ENCODE measurements at regions not wholly inside any gene's neighbourhood (a gene's known extent, or its start where the extent isn't known, plus 50 kb on each side); places are given as distances from the start of the nearest gene placed in this dataset.

- no peaks in the 10 kb centered on the region for H3K36me3 ChIP-seq (ENCODE audit: low read length)
- TF ChIP-seq EZH2phosphoT487 (conservative IDR thresholded peaks at IDR 0.05; ENCODE audit: low read length): no peak
- no peak for TF ChIP-seq CTCF (IDR thresholded peaks at IDR 0.05; ENCODE audit: insufficient read depth, low read length, poor library complexity, severe bottlenecking)
- no peaks in the 10 kb centered on the region for H4K20me1 ChIP-seq (ENCODE audit: low read depth, low read length)
- H3K4me3 ChIP-seq (ENCODE audit: insufficient read depth, low read length, poor library complexity, severe bottlenecking): no peak overlapping the region
- no peaks in the 10 kb centered on the region for H3K27me3 ChIP-seq (ENCODE audit: low read length)
- H3K9me3 ChIP-seq (ENCODE audit: insufficient read depth, low read length): no peaks in the 10 kb centered on the region
- H3K79me2 ChIP-seq (ENCODE audit: insufficient read depth, low read length): no peaks in the 10 kb centered on the region
- H3K9me2 ChIP-seq (replicated peaks; ENCODE audit: insufficient read depth, low read length): no peaks in the 10 kb centered on the region
- H2AFZ ChIP-seq (ENCODE audit: low read depth, low read length, severe bottlenecking): no peak overlapping the region
- H3K4me2 ChIP-seq (ENCODE audit: low read depth, low read length, poor library complexity, severe bottlenecking): no peak overlapping the region
- no peak overlapping the region for H3K9ac ChIP-seq (ENCODE audit: low read length)
- no peak overlapping the region for H3K27ac ChIP-seq (ENCODE audit: low read depth, low read length)
- no peaks in the 10 kb centered on the region for H3F3A ChIP-seq (ENCODE audit: insufficient read depth)
Measured at GRCh38 chr1:177883581-177883980, 86.3 kb downstream of the SEC16B start.

- Histone ChIP-seq H4K20me1 (ENCODE audit: low read depth, low read length) (no peaks in the 10 kb centered on the region), H3K4me3 (ENCODE audit: insufficient read depth, low read length, poor library complexity, severe bottlenecking) (no peak overlapping the region), H3K27me3 (ENCODE audit: low read length) (no peaks in the 10 kb centered on the region), H3K9me2 (replicated peaks; ENCODE audit: insufficient read depth, low read length) (no peaks in the 10 kb centered on the region), H3K36me3 (ENCODE audit: low read length) (no peaks in the 10 kb centered on the region), H2AFZ (ENCODE audit: low read depth, low read length, severe bottlenecking) (no peak overlapping the region), H3K27ac (ENCODE audit: low read depth, low read length) (no peak overlapping the region), H3K9ac (ENCODE audit: low read length) (no peak overlapping the region), H3K4me2 (ENCODE audit: low read depth, low read length, poor library complexity, severe bottlenecking) (no peak overlapping the region), H3K79me2 (ENCODE audit: insufficient read depth, low read length) (no peaks in the 10 kb centered on the region), H3K9me3 (ENCODE audit: insufficient read depth, low read length) (no peaks in the 10 kb centered on the region), H3F3A (ENCODE audit: insufficient read depth) (no peaks in the 10 kb centered on the region)
- TF ChIP-seq CTCF (IDR thresholded peaks at IDR 0.05; ENCODE audit: insufficient read depth, low read length, poor library complexity, severe bottlenecking): no peak
- TF ChIP-seq EZH2phosphoT487 (conservative IDR thresholded peaks at IDR 0.05; ENCODE audit: low read length): no peak
Measured at GRCh38 chr1:177880339-177880891, 89.4 kb downstream of the SEC16B start.

GRCh38 chr1:177877086-177877485, 92.8 kb downstream of the SEC16B start:
- Histone ChIP-seq H3K9ac (ENCODE audit: low read length) (no peak overlapping the region), H3K4me3 (ENCODE audit: insufficient read depth, low read length, poor library complexity, severe bottlenecking) (no peak overlapping the region), H2AFZ (ENCODE audit: low read depth, low read length, severe bottlenecking) (no peak overlapping the region), H4K20me1 (ENCODE audit: low read depth, low read length) (no peaks in the 10 kb centered on the region), H3K36me3 (ENCODE audit: low read length) (no peaks in the 10 kb centered on the region), H3K9me2 (replicated peaks; ENCODE audit: insufficient read depth, low read length) (no peaks in the 10 kb centered on the region), H3K4me2 (ENCODE audit: low read depth, low read length, poor library complexity, severe bottlenecking) (no peak overlapping the region), H3K9me3 (ENCODE audit: insufficient read depth, low read length) (no peaks in the 10 kb centered on the region), H3K79me2 (ENCODE audit: insufficient read depth, low read length) (no peaks in the 10 kb centered on the region), H3K27ac (ENCODE audit: low read depth, low read length) (no peak overlapping the region), H3K27me3 (ENCODE audit: low read length) (no peaks in the 10 kb centered on the region), H3F3A (ENCODE audit: insufficient read depth) (no peaks in the 10 kb centered on the region)
- TF ChIP-seq CTCF (IDR thresholded peaks at IDR 0.05; ENCODE audit: insufficient read depth, low read length, poor library complexity, severe bottlenecking): no peak
- no peak for TF ChIP-seq EZH2phosphoT487 (conservative IDR thresholded peaks at IDR 0.05; ENCODE audit: low read length)

All from SU-DHL-6 (cell line).